B cell (primary cell): ENCODE measurements at regions not wholly inside any gene's neighbourhood (a gene's known extent, or its start where the extent isn't known, plus 50 kb on each side); places are given as distances from the start of the nearest gene placed in this dataset.

Experiments used
- CTCF ChIP-seq: fragments of 200-600 bp; IDR thresholded peaks from one replicate; pipeline ENCODE4 v1.8.0; 2022; ENCODE audit warnings: antibody characterized with exemption, mild to moderate bottlenecking
- EZH2 ChIP-seq: IDR thresholded peaks from 2 replicates; pipeline ENCODE4 v1.6.1; 2012; ENCODE audit warnings: borderline replicate concordance, low read depth, mild to moderate bottlenecking, moderate library complexity, low read length; ENCODE audit not compliant: insufficient read depth, poor library complexity, severe bottlenecking

- TF ChIP-seq CTCF (no peak), EZH2 (no peak)
These were observed 612.6 kb downstream of the DACH1 start for GRCh38 chr13:71254384-71254783.
